LNCaP clone FGC (cell line): ENCODE measurements at regions not wholly inside any gene's neighbourhood (a gene's known extent, or its start where the extent isn't known, plus 50 kb on each side); places are given as distances from the start of the nearest gene placed in this dataset.

Source experiments
- DNase-seq: peaks from one replicate; pipeline ENCODE4 v3.0.0-alpha.2; 2011; ENCODE audit warnings: low read depth
- H3K4me3 ChIP-seq: 2 replicates; pipeline ENCODE4 v1.5.1; 2011; ENCODE audit warnings: mild to moderate bottlenecking, low read depth, low read length, control low read depth
- TF ChIP-seq, protein P1 (sequence below): IDR thresholded peaks from 2 replicates; pipeline ENCODE4 v1.5.1; 2012; ENCODE audit warnings: mild to moderate bottlenecking; ENCODE audit not compliant: control insufficient read depth, insufficient read depth; ENCODE audit errors: extremely low read depth

DNA sequence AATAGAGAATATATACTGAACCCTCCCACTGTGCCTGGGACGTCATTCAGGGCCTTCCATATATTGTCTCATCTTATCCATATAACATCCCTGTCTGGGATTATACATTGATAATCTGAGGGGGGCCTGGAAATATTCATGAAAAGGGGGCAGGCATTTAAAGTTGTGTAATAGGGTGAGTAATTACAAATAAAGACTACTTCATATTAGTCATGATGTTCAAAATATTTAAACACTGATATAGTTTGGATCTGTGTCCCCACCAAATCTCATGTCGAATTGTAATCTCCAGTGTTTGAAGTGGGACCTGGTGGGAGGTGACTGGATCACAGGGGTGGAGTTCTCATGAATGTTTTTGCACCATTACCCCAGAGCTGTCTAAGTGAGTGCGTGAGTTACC is 97.8 kb downstream of the AQP9 start:
- DNase-seq, result no peak
- no peak overlapping the region for H3K4me3 ChIP-seq
- TF ChIP-seq, protein P1, sequence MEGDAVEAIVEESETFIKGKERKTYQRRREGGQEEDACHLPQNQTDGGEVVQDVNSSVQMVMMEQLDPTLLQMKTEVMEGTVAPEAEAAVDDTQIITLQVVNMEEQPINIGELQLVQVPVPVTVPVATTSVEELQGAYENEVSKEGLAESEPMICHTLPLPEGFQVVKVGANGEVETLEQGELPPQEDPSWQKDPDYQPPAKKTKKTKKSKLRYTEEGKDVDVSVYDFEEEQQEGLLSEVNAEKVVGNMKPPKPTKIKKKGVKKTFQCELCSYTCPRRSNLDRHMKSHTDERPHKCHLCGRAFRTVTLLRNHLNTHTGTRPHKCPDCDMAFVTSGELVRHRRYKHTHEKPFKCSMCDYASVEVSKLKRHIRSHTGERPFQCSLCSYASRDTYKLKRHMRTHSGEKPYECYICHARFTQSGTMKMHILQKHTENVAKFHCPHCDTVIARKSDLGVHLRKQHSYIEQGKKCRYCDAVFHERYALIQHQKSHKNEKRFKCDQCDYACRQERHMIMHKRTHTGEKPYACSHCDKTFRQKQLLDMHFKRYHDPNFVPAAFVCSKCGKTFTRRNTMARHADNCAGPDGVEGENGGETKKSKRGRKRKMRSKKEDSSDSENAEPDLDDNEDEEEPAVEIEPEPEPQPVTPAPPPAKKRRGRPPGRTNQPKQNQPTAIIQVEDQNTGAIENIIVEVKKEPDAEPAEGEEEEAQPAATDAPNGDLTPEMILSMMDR, result no peak

DNA sequence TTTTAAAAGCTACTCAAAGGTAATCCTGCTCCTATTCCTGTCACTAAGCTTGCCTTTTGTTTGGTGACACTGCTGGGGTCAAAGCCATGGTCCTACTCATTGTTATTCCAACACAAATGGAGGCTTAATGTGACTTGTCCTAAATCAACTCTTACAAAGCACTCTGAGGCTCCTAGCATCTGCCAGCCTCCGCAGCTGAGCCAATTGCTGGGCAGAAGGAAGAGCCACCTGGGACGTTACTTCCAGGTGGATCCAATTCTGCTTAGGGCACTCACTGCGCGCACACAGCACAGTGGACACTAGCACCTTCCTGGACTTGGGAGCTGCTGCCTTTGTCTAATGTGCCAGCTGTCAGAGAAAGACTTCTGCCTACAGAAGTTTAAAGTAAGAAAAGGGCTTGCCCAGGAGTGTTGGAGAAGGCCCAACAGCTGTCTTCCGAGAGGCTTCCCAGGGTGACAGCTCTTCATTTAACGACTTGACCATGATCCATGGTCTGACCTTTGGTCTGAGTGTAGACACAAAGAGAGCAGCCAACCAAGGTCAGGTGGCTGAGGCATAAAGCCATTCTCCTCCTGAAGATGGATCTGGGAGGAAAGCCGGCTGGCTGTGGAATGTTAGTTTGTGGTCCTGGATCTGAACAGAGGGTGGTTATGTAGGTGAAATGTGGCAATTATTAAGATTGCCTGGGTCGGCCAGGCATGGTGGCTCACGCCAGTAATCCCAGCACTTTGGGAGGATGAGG is 102.2 kb downstream of the AQP9 start:
- no peak for DNase-seq
- no peak overlapping the region for H3K4me3 ChIP-seq
- TF ChIP-seq, protein P1, result no peak

DNA sequence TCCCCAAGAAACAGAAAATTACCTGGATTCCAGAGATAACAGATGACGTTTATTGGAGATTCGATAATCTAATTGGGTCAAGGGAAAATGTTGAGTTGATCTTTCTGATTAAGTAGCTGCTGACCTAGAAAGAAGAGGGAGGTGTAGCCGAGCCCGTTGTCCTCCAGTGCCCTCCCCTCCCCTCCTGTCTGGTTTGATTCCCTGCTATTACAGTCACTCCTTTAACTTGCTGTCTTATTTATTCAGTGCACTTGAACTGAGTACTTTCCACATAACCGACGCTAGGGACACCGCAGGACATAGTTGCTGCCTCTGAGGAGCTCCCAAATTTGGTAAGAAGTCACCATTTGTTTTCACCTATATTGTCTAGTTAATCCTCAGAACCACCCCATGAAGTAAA is 103.7 kb downstream of the AQP9 start:
- H3K4me3 ChIP-seq, result no peak overlapping the region
- TF ChIP-seq, protein P1, result no peak
- no peak for DNase-seq

DNA sequence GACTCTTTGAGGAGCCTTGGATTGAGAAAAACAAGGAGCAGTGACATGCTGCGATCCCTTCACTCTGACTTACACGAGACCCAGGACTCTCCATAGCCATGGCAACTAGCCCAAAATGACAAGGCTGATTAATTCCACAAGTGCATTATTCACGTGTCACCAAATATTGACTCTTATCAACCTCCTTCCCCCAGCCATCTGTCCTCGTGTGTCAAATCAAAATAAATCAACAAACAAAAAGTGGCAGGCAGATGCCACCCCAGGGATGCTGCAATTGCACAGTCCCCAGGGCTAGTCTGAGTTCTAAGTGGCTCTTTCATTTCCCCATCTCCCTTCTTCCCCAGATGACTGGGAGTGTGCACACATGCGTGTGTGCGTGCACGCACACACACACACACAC is 104.9 kb downstream of the AQP9 start:
- no peak for DNase-seq
- TF ChIP-seq, protein P1, result no peak
- no peak overlapping the region for H3K4me3 ChIP-seq

DNA sequence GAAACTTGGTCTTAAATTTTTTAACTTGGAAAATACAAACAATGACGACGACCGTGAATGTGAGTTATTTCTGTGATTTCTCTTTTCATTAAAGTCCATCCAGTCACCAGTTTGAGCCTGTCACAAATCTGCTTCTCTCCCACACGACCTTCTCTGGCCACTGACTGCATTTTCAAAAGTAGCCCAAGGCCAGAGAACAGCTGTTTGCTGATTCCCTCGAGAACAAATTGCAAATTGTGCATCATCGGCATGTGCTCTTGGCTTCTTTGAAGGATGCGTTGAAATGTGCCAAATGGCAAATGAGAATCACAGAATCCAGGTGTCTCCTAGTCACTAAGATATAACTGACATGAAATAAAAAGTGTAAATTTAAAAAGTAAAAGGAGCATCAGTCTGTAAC is 106.4 kb downstream of the AQP9 start:
- DNase-seq, result no peak
- TF ChIP-seq, protein P1, result no peak
- H3K4me3 ChIP-seq, result no peak overlapping the region

DNA sequence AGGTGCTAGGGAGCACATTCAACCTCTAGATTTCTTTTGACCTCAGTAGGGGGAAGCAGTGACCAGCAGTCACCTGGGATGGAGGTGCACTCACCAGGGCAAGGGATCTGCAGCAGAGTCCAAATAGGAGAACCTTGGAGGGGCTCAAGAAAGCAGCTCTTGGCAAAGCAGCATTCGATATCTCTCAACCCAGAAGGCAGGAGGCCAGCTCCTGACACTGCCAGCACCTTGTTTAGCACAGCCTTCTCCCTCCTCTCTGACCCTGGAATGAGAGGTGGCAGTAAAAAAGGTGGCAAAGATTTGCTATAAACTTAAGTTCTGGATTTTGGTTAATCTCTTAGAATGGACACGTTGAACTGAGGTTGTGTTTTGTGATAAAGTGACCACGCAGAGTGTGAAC is 107.9 kb downstream of the AQP9 start:
- no peak for DNase-seq
- TF ChIP-seq, protein P1, result no peak
- no peak overlapping the region for H3K4me3 ChIP-seq
